IMR-90 (cell line): ENCODE measurements at regions not wholly inside any gene's neighbourhood (a gene's known extent, or its start where the extent isn't known, plus 50 kb on each side); places are given as distances from the start of the nearest gene placed in this dataset.

Experiments used
- ATAC-seq: fragments of 200-7000 bp; cut with Tn5 transposase; 2 replicates; pipeline ENCODE4 v1.9.1; 2020; ENCODE audit warnings: low read depth, mild to moderate bottlenecking, moderate library complexity
- BruUV-seq: library from RNA; stranded (reverse); fragments of 400-500 nt; replicated peaks from 2 replicates; lab custom pipeline; 2021; lab: Mats Ljungman, UMichigan
- CTCF ChIA-PET: fragments of 300-600 bp; formaldehyde crosslinking; extraction: SDS; loops from one replicate; lab custom pipeline; 2021; ENCODE audit warnings: antibody characterized with exemption; lab: Yijun Ruan, JAX
- POLR2A ChIA-PET: fragments of 300-600 bp; sonication (Branson Sonifier 250); formaldehyde crosslinking; loops from one replicate; lab custom pipeline; 2022; ENCODE audit warnings: antibody characterized with exemption; ENCODE audit not compliant: unreplicated experiment; lab: Charles Lee
- DNase-seq: peaks from one replicate; pipeline ENCODE4 v3.0.0; 2013
- H2AFZ ChIP-seq: replicated peaks from 2 replicates; pipeline ENCODE3; 2013; ENCODE audit warnings: low read length, mild to moderate bottlenecking; ENCODE audit not compliant: poor library complexity
- H2AK5ac ChIP-seq: 2 replicates; pipeline ENCODE4 v1.6.1; 2013; ENCODE audit warnings: low read depth, low read length, inconsistent platforms
- H2AK9ac ChIP-seq: replicated peaks from 2 replicates; pipeline ENCODE3; 2013; ENCODE audit warnings: mild to moderate bottlenecking, low read depth, low read length, moderate library complexity; ENCODE audit not compliant: poor library complexity
- H2BK120ac ChIP-seq: 2 replicates; pipeline ENCODE4 v1.6.1; 2013; ENCODE audit warnings: low read depth, low read length, inconsistent platforms
- H2BK15ac ChIP-seq: 3 replicates; pipeline ENCODE4 v1.6.1; 2013; ENCODE audit warnings: low read depth, low read length, inconsistent platforms
- H2BK20ac ChIP-seq: 2 replicates; pipeline ENCODE4 v1.6.1; 2013; ENCODE audit warnings: low read depth, mild to moderate bottlenecking, inconsistent platforms, low read length, moderate library complexity
- H2BK5ac ChIP-seq: 2 replicates; pipeline ENCODE4 v1.6.1; 2013; ENCODE audit warnings: mild to moderate bottlenecking, low read depth, low read length, inconsistent platforms; ENCODE audit not compliant: poor library complexity, severe bottlenecking
- H3K14ac ChIP-seq: replicated peaks from 2 replicates; pipeline ENCODE4 v1.6.1; 2013; ENCODE audit warnings: low read depth, low read length, inconsistent platforms
- H3K18ac ChIP-seq: 2 replicates; pipeline ENCODE4 v1.6.1; 2013; ENCODE audit warnings: low read depth, low read length, control low read depth
- H3K23ac ChIP-seq: 2 replicates; pipeline ENCODE4 v1.6.1; 2013; ENCODE audit warnings: low read depth, low read length, inconsistent platforms
- H3K27ac ChIP-seq: 2 replicates; pipeline ENCODE4 v1.5.1; 2013; ENCODE audit warnings: mild to moderate bottlenecking, control low read depth, low read length; ENCODE audit not compliant: insufficient read depth
- H3K27me3 ChIP-seq: 2 replicates; pipeline ENCODE4 v1.6.1; 2013; ENCODE audit warnings: low read length; ENCODE audit not compliant: control insufficient read depth, insufficient read depth
- H3K36me3 ChIP-seq: 2 replicates; pipeline ENCODE4 v1.6.1; 2013; ENCODE audit warnings: low read length, mixed read lengths; ENCODE audit not compliant: control insufficient read depth, insufficient read depth
- H3K4ac ChIP-seq: 2 replicates; pipeline ENCODE4 v1.6.1; 2013; ENCODE audit warnings: low read depth, low read length, inconsistent platforms
- H3K4me1 ChIP-seq: 2 replicates; pipeline ENCODE4 v1.6.1; 2013; ENCODE audit warnings: low read length, mixed read lengths; ENCODE audit not compliant: control insufficient read depth, insufficient read depth
- H3K4me2 ChIP-seq: 2 replicates; pipeline ENCODE4 v1.6.1; 2013; ENCODE audit warnings: low read depth, mild to moderate bottlenecking, control low read depth, low read length, moderate library complexity
- H3K4me3 ChIP-seq: 2 replicates; pipeline ENCODE4 v1.5.1; 2013; ENCODE audit warnings: low read depth, mild to moderate bottlenecking, control low read depth, low read length, moderate library complexity; ENCODE audit not compliant: insufficient read depth
- H3K56ac ChIP-seq: 2 replicates; pipeline ENCODE4 v1.6.1; 2013; ENCODE audit warnings: low read length, inconsistent platforms; ENCODE audit not compliant: insufficient read depth; ENCODE audit errors: extremely low read depth
- H3K79me1 ChIP-seq, 2 experiments: 2 replicates each; pipeline ENCODE4 v1.6.1; 2013; ENCODE audit warnings: low read length in 2 of 2, inconsistent platforms in 1 of 2, low read depth in 1 of 2
- H3K9ac ChIP-seq: 2 replicates; pipeline ENCODE4 v1.6.1; 2013; ENCODE audit warnings: low read depth, low read length, control low read depth
- H3K9me1 ChIP-seq: 2 replicates; pipeline ENCODE4 v1.6.1; 2013; ENCODE audit warnings: low read length, inconsistent platforms; ENCODE audit not compliant: insufficient read depth
- H3K9me3 ChIP-seq: 2 replicates; pipeline ENCODE4 v1.6.1; 2013; ENCODE audit warnings: low read length; ENCODE audit not compliant: control insufficient read depth, insufficient read depth
- H4K20me1 ChIP-seq: 2 replicates; pipeline ENCODE4 v1.6.1; 2013; ENCODE audit warnings: low read length, inconsistent platforms; ENCODE audit not compliant: insufficient read depth
- H4K5ac ChIP-seq: 2 replicates; pipeline ENCODE4 v1.6.1; 2013; ENCODE audit warnings: mild to moderate bottlenecking, low read depth, low read length, control low read depth
- H4K8ac ChIP-seq, 2 experiments: 2 replicates each; pipeline ENCODE4 v1.6.1; 2013; ENCODE audit warnings: low read depth in 2 of 2, low read length in 2 of 2, control low read depth in 1 of 2, inconsistent platforms in 1 of 2
- H4K91ac ChIP-seq: 2 replicates; pipeline ENCODE4 v1.6.1; 2013; ENCODE audit warnings: low read depth, low read length, inconsistent platforms; ENCODE audit not compliant: insufficient read depth
- FOS ChIP-seq: fragments of 150-350 bp; IDR thresholded peaks from 2 replicates; pipeline ENCODE4 v1.6.1; 2016; ENCODE audit warnings: low read depth, low read length
- NFE2L2 ChIP-seq: fragments of 150-350 bp; IDR thresholded peaks from 2 replicates; pipeline ENCODE4 v1.6.1; 2016; ENCODE audit warnings: low read depth, mild to moderate bottlenecking, low read length
- RCOR1 ChIP-seq: IDR thresholded peaks from 2 replicates; pipeline ENCODE4 v1.6.1; 2012; ENCODE audit warnings: mild to moderate bottlenecking, low read length, improper control_type of control experiment; ENCODE audit not compliant: insufficient replicate concordance
- RFX5 ChIP-seq: IDR thresholded peaks from 2 replicates; pipeline ENCODE4 v1.8.0; 2012; ENCODE audit warnings: low read depth, mild to moderate bottlenecking, low read length, moderate library complexity
- WGBS, 2 experiments: methylation state at CpG; one replicate each; pipeline versions ENCODE4 v1.1.5 to v1.1.7; 2013; ENCODE audit warnings: missing lambda C conversion rate in 2 of 2; ENCODE audit not compliant: insufficient read length in 1 of 2; ENCODE audit errors: extremely low coverage in 2 of 2; 5-methylcytosine and 5-hydroxymethylcytosine counted together
- dilution Hi-C: fragments of 300-500 bp; cut with HindIII; formaldehyde crosslinking; loops from one replicate; pipeline ENCODE4 v1.14.3; 2018; ENCODE audit warnings: low sequenced_read_pairs; ENCODE audit not compliant: unreplicated experiment
- in situ Hi-C: fragments of 300-500 bp; cut with MboI; formaldehyde crosslinking; loops from 3 replicates; pipeline ENCODE4 v1.14.3; 2019; ENCODE audit warnings: low sequenced_read_pairs, inconsistent platforms, mixed read lengths
- intact Hi-C: fragments of 100-400 bp; cut with micrococcal nuclease; formaldehyde crosslinking; loops from 2 replicates; pipeline ENCODE4 v1.10.0; 2022

GRCh38 chr5:3999929-4000328 is 404.3 kb downstream of the IRX1 start:
- Histone ChIP-seq H3K4me1 (no peaks in the 10 kb centered on the region), H2BK20ac (no peak overlapping the region), H4K20me1 (no peaks in the 10 kb centered on the region), H2BK15ac (no peak overlapping the region), H3K36me3 (no peaks in the 10 kb centered on the region), H3K18ac (no peak overlapping the region), H3K27ac (no peak overlapping the region), H3K4ac (no peak overlapping the region), H3K14ac (no peak overlapping the region), H3K23ac (no peak overlapping the region), H2BK5ac (no peak overlapping the region), H4K5ac (no peak overlapping the region), H3K9me3 (peaks cover 44% of the 10 kb centered on the region), H3K4me3 (no peak overlapping the region), H2BK120ac (no peak overlapping the region), H2AK9ac (no peak overlapping the region), H3K4me2 (no peak overlapping the region), H3K27me3 (no peaks in the 10 kb centered on the region), H3K9ac (no peak overlapping the region), H3K9me1 (no peaks in the 10 kb centered on the region), H4K8ac (no peak overlapping the region), H2AK5ac (no peak overlapping the region), H3K56ac (no peak overlapping the region), H3K79me1 (no peaks in the 10 kb centered on the region), H4K91ac (no peak overlapping the region), H2AFZ (no peak overlapping the region)
- dilution Hi-C loops (no loop called here), intact Hi-C loops (no loop called here), in situ Hi-C loops (no loop called here)
- ATAC-seq (no peak), DNase-seq (no peak)
- no TSS peak for BruUV-seq
- TF ChIP-seq FOS (no peak), RCOR1 (no peak), NFE2L2 (no peak), RFX5 (no peak)
- ChIA-PET CTCF (no interaction called here), POLR2A (no interaction called here)
- WGBS, 2 experiments = 70% methylated on average over 2 of the region's 4 CpGs; no CpG with 5 or more reads in 1 of the 2 experiments
